Loucy (cell line): ENCODE measurements at regions not wholly inside any gene's neighbourhood (a gene's known extent, or its start where the extent isn't known, plus 50 kb on each side); places are given as distances from the start of the nearest gene placed in this dataset.

Experiments
- H2AFZ ChIP-seq: fragments of 200-600 bp; sonication (generic); 2 replicates; pipeline ENCODE4 v1.6.0; 2016; ENCODE audit warnings: antibody characterized with exemption, mild to moderate bottlenecking, low read length, moderate library complexity
- H3F3A ChIP-seq: fragments of 200-600 bp; 2 replicates; pipeline ENCODE4 v1.6.0; 2016; ENCODE audit warnings: antibody characterized with exemption, low read depth, mild to moderate bottlenecking
- H3K27me3 ChIP-seq: fragments of 200-600 bp; sonication (generic); 2 replicates; pipeline ENCODE4 v1.6.1; 2014; ENCODE audit warnings: low read length, mild to moderate bottlenecking; ENCODE audit not compliant: insufficient read depth, poor library complexity, severe bottlenecking
- H3K36me3 ChIP-seq: fragments of 200-600 bp; sonication (generic); 2 replicates; pipeline ENCODE4 v1.6.1; 2016; ENCODE audit warnings: low read length; ENCODE audit not compliant: insufficient read depth
- H3K4me1 ChIP-seq: fragments of 200-600 bp; sonication (generic); 2 replicates; pipeline ENCODE4 v1.5.1; 2014; ENCODE audit warnings: low read length, mild to moderate bottlenecking; ENCODE audit not compliant: insufficient read depth, poor library complexity, severe bottlenecking
- H3K4me2 ChIP-seq: fragments of 200-600 bp; sonication (generic); 2 replicates; pipeline ENCODE4 v1.6.0; 2014; ENCODE audit warnings: antibody characterized with exemption, low read length, low read depth, mild to moderate bottlenecking; ENCODE audit not compliant: poor library complexity, severe bottlenecking
- H3K4me3 ChIP-seq: fragments of 200-600 bp; sonication (generic); 2 replicates; pipeline ENCODE4 v1.5.1; 2014; ENCODE audit warnings: low read length, mild to moderate bottlenecking, mixed read lengths; ENCODE audit not compliant: poor library complexity, severe bottlenecking
- H3K79me2 ChIP-seq: fragments of 200-600 bp; sonication (generic); 2 replicates; pipeline ENCODE4 v1.6.1; 2014; ENCODE audit warnings: low read length; ENCODE audit not compliant: insufficient read depth
- H3K9ac ChIP-seq: fragments of 200-600 bp; sonication (generic); 2 replicates; pipeline ENCODE4 v1.6.0; 2014; ENCODE audit warnings: mild to moderate bottlenecking, low read depth, low read length, moderate library complexity; ENCODE audit not compliant: poor library complexity, severe bottlenecking
- H3K9me2 ChIP-seq: fragments of 200-600 bp; sonication (generic); replicated peaks from 2 replicates; pipeline ENCODE4 v1.6.1; 2016; ENCODE audit warnings: low read depth, low read length, mixed read lengths
- H3K9me3 ChIP-seq: fragments of 200-600 bp; sonication (generic); 2 replicates; pipeline ENCODE4 v1.6.1; 2014; ENCODE audit warnings: mild to moderate bottlenecking, antibody characterized with exemption, low read length, low read depth; ENCODE audit not compliant: insufficient read depth
- H4K20me1 ChIP-seq: fragments of 200-600 bp; sonication (generic); 2 replicates; pipeline ENCODE4 v1.6.0; 2014; ENCODE audit warnings: antibody characterized with exemption, low read length, mild to moderate bottlenecking; ENCODE audit not compliant: insufficient read depth, poor library complexity, severe bottlenecking
- CTCF ChIP-seq: fragments of 200-600 bp; sonication (generic); conservative IDR thresholded peaks from 2 replicates; pipeline ENCODE4 v1.5.1; 2014; ENCODE audit warnings: mild to moderate bottlenecking, antibody characterized with exemption, low read length
- EZH2phosphoT487 ChIP-seq: fragments of 200-600 bp; IDR thresholded peaks from 2 replicates; pipeline ENCODE4 v1.6.1; 2018; ENCODE audit warnings: antibody characterized with exemption, mild to moderate bottlenecking, moderate library complexity, borderline replicate concordance

GRCh38 chr16:65789161-65789945 is 577.1 kb upstream of the CDH5 start:
- Histone ChIP-seq H3F3A (no peaks in the 10 kb centered on the region), H3K9ac (no peak overlapping the region), H3K36me3 (no peaks in the 10 kb centered on the region), H4K20me1 (no peaks in the 10 kb centered on the region), H3K9me2 (no peaks in the 10 kb centered on the region), H3K27me3 (no peaks in the 10 kb centered on the region), H3K9me3 (0 out of 2 replicates have a peak, but pooled peaks cover 3% of the 10 kb centered on the region), H3K4me1 (no peaks in the 10 kb centered on the region), H3K4me3 (no peak overlapping the region), H2AFZ (no peak overlapping the region), H3K4me2 (no peak overlapping the region), H3K79me2 (no peaks in the 10 kb centered on the region)
- TF ChIP-seq CTCF (no peak), EZH2phosphoT487 (no peak)

GRCh38 chr16:65788434-65789140 is 577.9 kb upstream of the CDH5 start:
- no peak overlapping the region for H3K4me3 ChIP-seq
- no peak overlapping the region for H3K4me2 ChIP-seq
- H4K20me1 ChIP-seq = no peaks in the 10 kb centered on the region
- no peaks in the 10 kb centered on the region for H3K9me2 ChIP-seq
- H3K4me1 ChIP-seq = no peaks in the 10 kb centered on the region
- H3F3A ChIP-seq = no peaks in the 10 kb centered on the region
- no peak for TF ChIP-seq CTCF
- no peak for TF ChIP-seq EZH2phosphoT487
- no peak overlapping the region for H2AFZ ChIP-seq
- H3K9ac ChIP-seq = no peak overlapping the region
- no peaks in the 10 kb centered on the region for H3K27me3 ChIP-seq
- no peaks in the 10 kb centered on the region for H3K79me2 ChIP-seq
- 0 out of 2 replicates have a peak, but pooled peaks cover 3% of the 10 kb centered on the region for H3K9me3 ChIP-seq
- H3K36me3 ChIP-seq = no peaks in the 10 kb centered on the region

- Histone ChIP-seq H2AFZ (no peak overlapping the region), H3F3A (no peaks in the 10 kb centered on the region), H3K79me2 (no peaks in the 10 kb centered on the region), H3K36me3 (no peaks in the 10 kb centered on the region), H3K4me2 (no peak overlapping the region), H3K9me3 (0 out of 2 replicates have a peak, but pooled peaks cover 3% of the 10 kb centered on the region), H3K9me2 (no peaks in the 10 kb centered on the region), H3K4me1 (no peaks in the 10 kb centered on the region), H3K4me3 (no peak overlapping the region), H3K27me3 (no peaks in the 10 kb centered on the region), H3K9ac (no peak overlapping the region), H4K20me1 (no peaks in the 10 kb centered on the region)
- TF ChIP-seq CTCF (no peak), EZH2phosphoT487 (no peak)
Observed at GRCh38 chr16:65787921-65788320, 578.6 kb upstream of the CDH5 start.
